GM20431 (cell line): ENCODE measurements at regions not wholly inside any gene's neighbourhood (a gene's known extent, or its start where the extent isn't known, plus 50 kb on each side); places are given as distances from the start of the nearest gene placed in this dataset.

ENCODE experiments used
- in situ Hi-C: fragments of 300-500 bp; cut with MseI, MboI; formaldehyde crosslinking; loops from one replicate; pipeline ENCODE4 v1.15.0; 2020; ENCODE audit warnings: low sequenced_read_pairs; ENCODE audit not compliant: unreplicated experiment

- in situ Hi-C loops: no loop called here
These were observed 435.4 kb downstream of the ZSWIM6 start for GRCh38 chr5:61767231-61768080.

- in situ Hi-C loops: no loop called here
These were observed 436.7 kb downstream of the ZSWIM6 start for GRCh38 chr5:61768692-61769281.

- in situ Hi-C loops: no loop called here
These were observed 439.0 kb downstream of the ZSWIM6 start for GRCh38 chr5:61771062-61771461.

DNA sequence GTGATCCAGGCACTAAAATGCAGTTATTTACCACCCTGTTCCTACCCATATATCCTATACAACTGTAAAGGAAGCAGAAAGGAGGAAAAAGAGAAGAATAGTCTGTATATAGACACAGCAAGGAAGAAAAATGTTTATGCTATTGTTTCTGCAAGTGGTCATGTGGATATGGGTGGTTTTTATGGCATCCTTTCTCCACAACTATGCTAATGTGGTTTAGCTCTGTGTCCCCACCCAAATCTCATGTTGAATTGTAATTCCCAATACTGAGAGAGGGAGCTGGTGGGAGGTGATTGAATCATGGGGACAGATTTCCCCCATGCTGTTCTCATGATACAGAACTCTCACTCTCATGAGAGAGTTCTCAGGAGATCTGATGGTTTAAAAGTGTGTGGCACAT lies 439.8 kb downstream of the ZSWIM6 start:
- in situ Hi-C loops: no loop called here

DNA sequence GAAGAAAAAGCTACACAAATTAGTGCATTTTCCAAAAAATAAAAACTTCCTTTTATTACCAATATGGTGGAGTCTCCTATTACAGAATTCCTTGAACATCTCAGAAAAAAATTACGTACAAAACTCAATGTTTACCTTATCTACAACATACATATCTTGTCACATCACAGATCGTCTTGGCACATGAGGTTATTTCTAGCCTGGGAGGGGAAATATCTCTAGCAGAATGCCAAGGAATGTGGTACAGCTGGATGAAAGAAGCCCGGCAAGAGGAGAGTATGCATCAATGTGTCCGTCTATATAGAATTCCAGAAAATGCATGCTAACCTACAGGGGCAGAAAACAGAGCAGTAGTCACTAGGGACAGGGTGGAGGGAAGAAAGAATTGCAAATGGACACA lies 443.8 kb downstream of the ZSWIM6 start:
- in situ Hi-C loops: no loop called here

DNA sequence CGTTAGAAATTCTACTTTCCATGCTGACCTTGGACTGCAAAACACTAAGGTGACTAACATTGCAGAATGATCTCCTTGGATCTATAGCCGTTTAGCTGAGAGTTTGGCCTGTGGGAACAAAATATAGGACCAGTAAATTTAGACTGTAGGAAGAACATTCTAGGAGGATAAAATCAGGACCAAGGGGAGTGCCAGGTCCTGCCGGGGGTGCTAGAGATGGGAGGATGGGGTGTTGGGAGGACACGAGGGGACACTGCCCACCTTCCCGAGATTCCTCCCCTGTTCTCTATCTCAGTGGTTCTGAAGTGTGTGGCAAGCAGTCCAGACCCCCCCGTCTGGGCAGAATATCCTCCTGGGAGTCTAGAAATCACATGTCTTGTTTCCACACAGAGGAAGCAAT lies 445.2 kb downstream of the ZSWIM6 start:
- in situ Hi-C loops: no loop called here

- in situ Hi-C loops: no loop called here
These were observed 447.7 kb downstream of the ZSWIM6 start for GRCh38 chr5:61779743-61780142.

GRCh38 chr5:61783481-61783880 lies 451.4 kb downstream of the ZSWIM6 start:
- in situ Hi-C loops: no loop called here

GRCh38 chr5:61784341-61784740 lies 452.3 kb downstream of the ZSWIM6 start:
- in situ Hi-C loops: no loop called here

DNA sequence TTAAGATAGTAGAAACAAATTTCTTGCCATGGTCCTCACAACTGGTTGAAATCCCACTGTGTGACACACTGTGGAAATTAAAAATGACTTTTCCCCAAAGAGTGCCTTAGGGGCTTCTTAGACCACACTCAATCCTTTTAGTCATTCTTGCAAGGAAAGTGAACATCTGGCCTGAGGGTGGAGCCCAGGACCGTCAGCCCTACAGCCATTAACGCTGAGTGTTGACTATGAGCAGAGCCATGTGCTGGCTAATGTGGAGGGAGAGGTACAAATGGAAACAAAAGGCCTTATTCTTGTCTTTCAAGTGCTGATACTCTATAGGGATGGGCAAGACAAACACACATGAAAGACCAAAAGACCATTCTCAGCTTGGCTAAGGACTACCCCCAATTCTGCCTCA lies 456.5 kb downstream of the ZSWIM6 start:
- in situ Hi-C loops: no loop called here

- in situ Hi-C loops: no loop called here
These were observed 457.9 kb downstream of the ZSWIM6 start for GRCh38 chr5:61790007-61790406.

DNA sequence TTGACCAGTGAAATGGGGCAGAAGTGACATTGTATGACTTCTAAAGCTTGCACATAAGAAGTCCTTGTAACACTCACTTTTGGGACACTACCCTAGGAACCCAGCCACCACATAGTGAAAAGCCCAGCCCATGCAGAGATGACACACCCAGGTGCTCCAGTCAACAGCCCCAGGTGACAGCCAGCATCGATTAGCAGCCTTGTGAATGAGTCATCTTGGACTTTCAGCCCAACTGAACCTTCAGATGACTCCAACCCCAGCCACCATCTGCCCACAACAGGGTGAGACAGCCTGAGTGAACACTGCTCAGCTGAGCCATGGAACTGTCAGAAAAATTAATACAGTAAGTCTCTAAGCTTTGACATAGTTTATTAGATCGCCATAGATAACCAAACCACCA lies 458.6 kb downstream of the ZSWIM6 start:
- in situ Hi-C loops: no loop called here

GRCh38 chr5:61796773-61797172 lies 464.7 kb downstream of the ZSWIM6 start:
- in situ Hi-C loops: no loop called here

DNA sequence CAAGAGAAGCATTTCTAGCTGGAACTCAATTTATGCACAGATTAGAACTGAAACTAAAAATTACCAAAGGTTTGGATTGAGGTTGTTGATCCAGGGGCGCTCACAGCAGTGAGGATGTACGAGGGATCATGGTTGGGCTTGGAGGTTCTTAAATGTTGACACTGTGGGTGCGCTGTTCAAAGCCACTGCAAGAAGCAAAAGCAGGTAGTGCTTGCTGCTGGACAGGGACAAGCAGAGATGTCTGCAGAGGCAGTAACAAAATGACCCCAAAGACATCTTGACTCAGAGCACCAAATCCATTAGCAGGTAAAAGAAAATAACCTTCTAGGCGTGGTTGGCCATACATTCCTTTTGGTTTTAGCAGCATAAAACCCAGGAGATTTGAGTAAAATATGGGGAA lies 468.4 kb downstream of the ZSWIM6 start:
- in situ Hi-C loops: no loop called here

- in situ Hi-C loops: no loop called here
These were observed 469.1 kb downstream of the ZSWIM6 start for GRCh38 chr5:61801174-61801573.

- in situ Hi-C loops: no loop called here
These were observed 470.4 kb downstream of the ZSWIM6 start for GRCh38 chr5:61802456-61802855.

DNA sequence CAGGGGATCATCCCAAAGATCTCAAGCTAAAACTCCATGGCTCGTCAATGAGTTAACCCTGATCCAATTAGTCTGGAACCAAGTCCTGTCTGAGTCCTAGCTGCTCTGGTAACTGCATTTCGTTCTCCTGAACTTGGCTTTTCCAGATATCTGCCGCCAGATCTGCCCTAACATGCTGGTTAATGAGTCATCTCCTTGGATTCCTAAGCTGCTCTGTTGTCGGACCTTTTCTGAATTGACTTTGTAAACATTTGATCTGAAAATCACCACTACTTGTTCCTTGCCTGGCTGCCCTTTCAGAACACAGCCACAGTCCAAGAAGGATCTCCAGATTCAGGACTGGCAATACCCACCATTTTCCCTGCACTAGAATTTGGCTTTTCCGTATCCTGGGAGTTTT lies 473.0 kb downstream of the ZSWIM6 start:
- in situ Hi-C loops: no loop called here

DNA sequence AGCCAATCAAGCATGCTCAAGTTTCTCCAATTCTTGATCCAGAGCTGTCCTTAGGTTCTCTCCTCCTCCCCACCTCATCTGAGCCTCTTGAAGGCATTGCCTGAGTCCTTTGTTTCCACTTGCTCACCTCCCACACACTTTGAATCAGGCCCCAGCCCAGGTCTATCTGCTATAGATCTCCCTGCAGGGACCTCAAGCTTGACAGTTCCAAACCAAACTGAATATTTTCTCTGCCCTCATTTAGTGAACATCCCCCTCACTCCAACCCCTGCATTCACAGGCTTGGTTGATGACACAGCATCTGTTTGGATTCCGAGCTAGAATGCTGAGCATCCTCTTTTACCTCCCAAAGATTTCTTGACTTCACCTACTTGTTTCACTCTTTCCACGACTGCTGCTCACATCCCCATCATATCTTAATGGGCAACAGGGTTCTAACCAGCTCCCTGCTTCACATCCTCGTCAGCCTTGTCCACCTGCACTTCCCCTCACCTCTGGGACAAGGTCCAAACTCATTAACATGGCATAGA lies 474.5 kb downstream of the ZSWIM6 start:
- in situ Hi-C loops: no loop called here

GRCh38 chr5:61808091-61808490 lies 476.0 kb downstream of the ZSWIM6 start:
- in situ Hi-C loops: no loop called here

GRCh38 chr5:61808909-61809308 lies 476.9 kb downstream of the ZSWIM6 start:
- in situ Hi-C loops: no loop called here

DNA sequence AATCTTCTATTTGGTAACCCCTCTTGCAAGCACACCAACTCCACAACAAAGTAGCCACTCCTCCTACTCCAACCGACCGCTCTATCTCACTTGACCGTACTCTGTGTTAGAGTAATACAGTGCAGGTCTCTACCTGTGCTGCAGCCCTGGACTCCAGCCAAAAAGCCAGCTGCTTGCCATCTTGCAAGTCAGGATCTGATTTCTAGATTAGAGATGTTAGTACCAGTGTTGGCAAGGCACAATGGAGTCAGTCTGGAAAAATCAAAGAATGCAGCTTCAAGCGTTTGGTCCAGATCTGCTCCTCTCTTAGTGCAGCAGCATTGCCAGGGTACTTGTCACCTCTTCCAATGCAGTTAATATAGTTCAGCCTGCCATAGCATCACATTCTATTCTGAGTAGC lies 477.6 kb downstream of the ZSWIM6 start:
- in situ Hi-C loops: no loop called here

- in situ Hi-C loops: no loop called here
These were observed 479.0 kb downstream of the ZSWIM6 start for GRCh38 chr5:61811052-61811451.
